ENCODE measurements at regions not wholly inside any gene's neighbourhood (a gene's known extent, or its start where the extent isn't known, plus 50 kb on each side); places are given as distances from the start of the nearest gene placed in this dataset.
"Not testable (repeated sequence)": the region's sequence is repeated elsewhere in the genome, so short reads cannot be mapped to it uniquely, and the experiment has no call there.

- TF ChIP-seq, protein P1, sequence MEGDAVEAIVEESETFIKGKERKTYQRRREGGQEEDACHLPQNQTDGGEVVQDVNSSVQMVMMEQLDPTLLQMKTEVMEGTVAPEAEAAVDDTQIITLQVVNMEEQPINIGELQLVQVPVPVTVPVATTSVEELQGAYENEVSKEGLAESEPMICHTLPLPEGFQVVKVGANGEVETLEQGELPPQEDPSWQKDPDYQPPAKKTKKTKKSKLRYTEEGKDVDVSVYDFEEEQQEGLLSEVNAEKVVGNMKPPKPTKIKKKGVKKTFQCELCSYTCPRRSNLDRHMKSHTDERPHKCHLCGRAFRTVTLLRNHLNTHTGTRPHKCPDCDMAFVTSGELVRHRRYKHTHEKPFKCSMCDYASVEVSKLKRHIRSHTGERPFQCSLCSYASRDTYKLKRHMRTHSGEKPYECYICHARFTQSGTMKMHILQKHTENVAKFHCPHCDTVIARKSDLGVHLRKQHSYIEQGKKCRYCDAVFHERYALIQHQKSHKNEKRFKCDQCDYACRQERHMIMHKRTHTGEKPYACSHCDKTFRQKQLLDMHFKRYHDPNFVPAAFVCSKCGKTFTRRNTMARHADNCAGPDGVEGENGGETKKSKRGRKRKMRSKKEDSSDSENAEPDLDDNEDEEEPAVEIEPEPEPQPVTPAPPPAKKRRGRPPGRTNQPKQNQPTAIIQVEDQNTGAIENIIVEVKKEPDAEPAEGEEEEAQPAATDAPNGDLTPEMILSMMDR (IDR thresholded peaks at IDR 0.05; ENCODE audit: insufficient read depth, low read depth, low read length), result no peak
- H3K4me3 ChIP-seq (ENCODE audit: low read depth, low read length), result no peak overlapping the region
- DNase-seq (ENCODE audit: low read depth), result no peak
These were observed 250.8 kb upstream of the HTR1E start for GRCh38 chr6:86686496-86686895.

GRCh38 chr6:86685230-86685797 is 252.0 kb upstream of the HTR1E start:
- DNase-seq (ENCODE audit: low read depth), result no peak
- TF ChIP-seq, protein P1 (IDR thresholded peaks at IDR 0.05; ENCODE audit: insufficient read depth, low read depth, low read length), result no peak
- no peak overlapping the region for H3K4me3 ChIP-seq (ENCODE audit: low read depth, low read length)

- H3K4me3 ChIP-seq (ENCODE audit: low read depth, low read length), result no peak overlapping the region
- DNase-seq (ENCODE audit: low read depth), result no peak
- TF ChIP-seq, protein P1 (IDR thresholded peaks at IDR 0.05; ENCODE audit: insufficient read depth, low read depth, low read length), result no peak
These were observed 254.0 kb upstream of the HTR1E start for GRCh38 chr6:86683132-86683908.

DNA sequence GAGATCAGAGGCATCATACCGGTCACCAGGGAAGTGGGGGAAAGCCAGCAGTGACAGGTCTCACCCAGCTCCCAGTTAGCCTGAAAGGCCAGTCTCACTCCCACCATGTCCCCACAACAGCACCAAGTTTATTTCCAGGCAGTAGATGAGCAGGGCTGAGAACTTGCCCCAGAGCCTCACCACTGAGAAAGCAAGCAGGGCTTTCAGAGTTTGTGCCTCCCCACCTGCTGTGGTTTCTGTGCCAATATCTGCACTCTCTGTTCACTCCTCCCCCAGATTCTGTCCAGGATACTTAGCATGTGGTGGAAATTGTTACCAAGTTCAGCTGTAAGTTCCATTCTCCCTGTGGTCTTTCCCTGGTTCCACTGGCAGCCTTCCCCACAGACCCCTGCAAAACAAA is 255.0 kb upstream of the HTR1E start:
- no peak for DNase-seq (ENCODE audit: low read depth)
- H3K4me3 ChIP-seq (ENCODE audit: low read depth, low read length), result no peak overlapping the region
- TF ChIP-seq, protein P1 (IDR thresholded peaks at IDR 0.05; ENCODE audit: insufficient read depth, low read depth, low read length), result no peak

- not testable (repeated sequence) for DNase-seq (ENCODE audit: low read depth); H3K4me3 ChIP-seq (ENCODE audit: low read depth, low read length)
These were observed 256.2 kb upstream of the HTR1E start for GRCh38 chr6:86681140-86681539.

DNA sequence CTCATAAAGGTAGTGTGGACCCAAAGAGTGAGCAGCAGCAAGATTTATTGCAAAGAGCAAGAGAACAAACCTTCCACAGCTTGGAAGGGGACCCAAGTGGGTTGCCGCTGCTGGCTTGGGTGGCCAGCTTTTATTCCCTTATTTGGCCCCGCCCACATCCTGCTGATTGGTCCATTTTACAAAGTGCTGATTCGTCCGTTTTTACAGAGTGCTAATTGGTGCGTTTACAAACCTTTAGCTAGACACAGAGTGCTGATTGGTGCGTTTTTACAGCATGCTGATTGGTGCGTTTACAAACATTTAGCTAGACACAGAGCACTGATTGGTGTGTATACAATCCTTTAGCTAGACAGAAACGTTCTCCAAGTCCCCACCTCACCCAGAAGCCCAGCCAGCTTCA is 265.2 kb upstream of the HTR1E start:
- H3K4me3 ChIP-seq (ENCODE audit: low read depth, low read length), result not testable (repeated sequence)

DNA sequence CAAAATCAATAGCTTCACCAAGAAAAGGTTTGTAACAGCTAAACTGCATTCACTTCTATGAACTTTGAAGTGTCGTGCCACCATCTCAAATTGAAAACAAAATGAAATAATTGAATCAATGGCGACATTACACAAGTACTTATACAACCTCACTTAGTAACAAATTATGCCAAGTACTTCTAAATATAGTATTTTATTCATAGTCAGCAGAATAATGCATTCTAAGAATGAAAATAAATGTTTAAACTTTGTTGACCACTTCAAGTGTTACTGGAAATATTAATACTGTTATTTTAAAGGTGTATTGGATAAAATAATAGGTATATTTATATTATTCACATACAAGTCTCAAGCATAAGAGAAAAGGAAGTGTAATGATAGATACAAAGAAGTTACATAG is 280.1 kb upstream of the HTR1E start:
- DNase-seq (ENCODE audit: low read depth), result no peak
- no peak overlapping the region for H3K4me3 ChIP-seq (ENCODE audit: low read depth, low read length)
- TF ChIP-seq, protein P1 (IDR thresholded peaks at IDR 0.05; ENCODE audit: insufficient read depth, low read depth, low read length), result no peak

More for the DNA sequence above, 265.2 kb upstream of the HTR1E start:
- not testable (repeated sequence) for DNase-seq (ENCODE audit: low read depth)

GRCh38 chr6:86629123-86629522 is 308.2 kb upstream of the HTR1E start:
- no peak overlapping the region for H3K4me3 ChIP-seq (ENCODE audit: low read depth, low read length)
- DNase-seq (ENCODE audit: low read depth), result no peak
- TF ChIP-seq, protein P1 (IDR thresholded peaks at IDR 0.05; ENCODE audit: insufficient read depth, low read depth, low read length), result no peak

All from fibroblast of villous mesenchyme (primary cell).